GM23338 (cell line): ENCODE measurements at regions not wholly inside any gene's neighbourhood (a gene's known extent, or its start where the extent isn't known, plus 50 kb on each side); places are given as distances from the start of the nearest gene placed in this dataset.

Source experiments
- ATAC-seq: fragments of 200-7000 bp; cut with Tn5 transposase; 3 replicates; pipeline ENCODE4 v1.9.1; 2020
- DNase-seq: peaks from one replicate; pipeline ENCODE4 v3.0.0-alpha.2; 2015; ENCODE audit warnings: low spot score
- H2AFZ ChIP-seq: fragments of 200-600 bp; sonication (generic); 2 replicates; pipeline ENCODE4 v1.8.0; 2016; ENCODE audit warnings: antibody characterized with exemption, mild to moderate bottlenecking, moderate library complexity
- H3F3A ChIP-seq: fragments of 200-600 bp; sonication (generic); replicated peaks from 2 replicates; pipeline ENCODE4 v1.8.0; 2017; ENCODE audit warnings: antibody characterized with exemption, mixed run types, low read depth
- H3K27ac ChIP-seq: fragments of 200-600 bp; sonication (generic); 2 replicates; pipeline ENCODE4 v1.6.1; 2016; ENCODE audit warnings: low read depth
- H3K27me3 ChIP-seq: fragments of 200-600 bp; sonication (generic); 2 replicates; pipeline ENCODE4 v1.8.0; 2016; ENCODE audit warnings: mild to moderate bottlenecking, mixed run types, moderate library complexity; ENCODE audit not compliant: insufficient read depth
- H3K36me3 ChIP-seq: fragments of 200-600 bp; sonication (generic); 2 replicates; pipeline ENCODE4 v1.8.0; 2016; ENCODE audit warnings: mild to moderate bottlenecking; ENCODE audit not compliant: insufficient read depth
- H3K4me1 ChIP-seq: fragments of 200-600 bp; sonication (generic); 2 replicates; pipeline ENCODE4 v1.8.0; 2016; ENCODE audit warnings: mild to moderate bottlenecking, moderate library complexity; ENCODE audit not compliant: insufficient read depth
- H3K4me2 ChIP-seq: fragments of 200-600 bp; sonication (generic); 2 replicates; pipeline ENCODE4 v1.7.1; 2017; ENCODE audit warnings: mixed run types
- H3K4me3 ChIP-seq: fragments of 200-600 bp; sonication (generic); 2 replicates; pipeline ENCODE4 v1.6.1; 2016; ENCODE audit warnings: mixed run types
- H3K79me2 ChIP-seq: fragments of 200-600 bp; sonication (generic); replicated peaks from 2 replicates; pipeline ENCODE4 v1.8.0; 2017; ENCODE audit warnings: mild to moderate bottlenecking; ENCODE audit not compliant: insufficient read depth
- H3K9me2 ChIP-seq: fragments of 200-600 bp; sonication (generic); 2 replicates; pipeline ENCODE4 v1.8.0; 2017; ENCODE audit not compliant: insufficient read depth
- H4K20me1 ChIP-seq: fragments of 200-600 bp; sonication (generic); replicated peaks from 2 replicates; pipeline ENCODE4 v1.8.0; 2017; ENCODE audit warnings: mild to moderate bottlenecking; ENCODE audit not compliant: insufficient read depth
- H3K27ac Mint-ChIP-seq: 2 replicates; pipeline ENCODE4 v1.8.0; 2020; ENCODE audit warnings: inconsistent platforms, mild to moderate bottlenecking, moderate library complexity, mixed read lengths
- H3K27me3 Mint-ChIP-seq: 3 replicates; pipeline ENCODE4 v1.8.0; 2022; ENCODE audit warnings: low read depth, mild to moderate bottlenecking, moderate library complexity, mixed read lengths, inconsistent platforms; ENCODE audit not compliant: insufficient read depth, poor library complexity
- H3K36me3 Mint-ChIP-seq: 3 replicates; pipeline ENCODE4 v1.8.0; 2021; ENCODE audit warnings: low read depth, mild to moderate bottlenecking, inconsistent platforms, moderate library complexity, mixed read lengths
- H3K4me1 Mint-ChIP-seq: 3 replicates; pipeline ENCODE4 v1.8.0; 2020; ENCODE audit warnings: mild to moderate bottlenecking, inconsistent platforms, mixed read lengths
- H3K4me3 Mint-ChIP-seq: 3 replicates; pipeline ENCODE4 v1.8.0; 2021; ENCODE audit warnings: moderate library complexity, mild to moderate bottlenecking, inconsistent platforms, mixed read lengths
- H3K9me3 Mint-ChIP-seq: 3 replicates; pipeline ENCODE4 v1.8.0; 2020; ENCODE audit warnings: moderate library complexity, mild to moderate bottlenecking, inconsistent platforms, mixed read lengths
- CREB1 ChIP-seq: fragments of 250-450 bp; sonication (Bioruptor Pico); IDR thresholded peaks from 2 replicates; pipeline ENCODE4 v1.5.0; 2020; ENCODE audit warnings: low read depth, mild to moderate bottlenecking, moderate library complexity
- EZH2 ChIP-seq: fragments of 200-600 bp; sonication (generic); IDR thresholded peaks from one replicate; pipeline ENCODE4 v1.8.0; 2017; ENCODE audit warnings: antibody characterized with exemption, mild to moderate bottlenecking, low read depth; ENCODE audit not compliant: unreplicated experiment
- EZH2phosphoT487 ChIP-seq: fragments of 200-600 bp; sonication (generic); IDR thresholded peaks from one replicate; pipeline ENCODE4 v1.8.1; 2018; ENCODE audit warnings: antibody characterized with exemption; ENCODE audit not compliant: unreplicated experiment
- JUNB ChIP-seq: IDR thresholded peaks from one replicate; pipeline ENCODE4 v1.6.1; 2016; ENCODE audit warnings: antibody characterized with exemption; ENCODE audit not compliant: unreplicated experiment
- NANOG ChIP-seq: IDR thresholded peaks from 2 replicates; pipeline ENCODE4 v1.6.1; 2016; ENCODE audit warnings: antibody characterized with exemption, borderline replicate concordance
- POLR2AphosphoS5 ChIP-seq: IDR thresholded peaks from 2 replicates; pipeline ENCODE4 v1.6.1; 2016; ENCODE audit warnings: antibody characterized with exemption, low read depth
- STAT1 ChIP-seq: IDR thresholded peaks from one replicate; pipeline ENCODE4 v1.6.1; 2016; ENCODE audit warnings: antibody characterized with exemption; ENCODE audit not compliant: unreplicated experiment
- ZNF114 ChIP-seq: fragments of 250-450 bp; sonication (Bioruptor Pico); IDR thresholded peaks from 2 replicates; pipeline ENCODE4 v1.5.0; 2020; ENCODE audit warnings: mild to moderate bottlenecking, moderate library complexity
- ZNF331 ChIP-seq: fragments of 250-450 bp; sonication (Bioruptor Pico); IDR thresholded peaks from 2 replicates; pipeline ENCODE4 v1.5.0; 2020; ENCODE audit warnings: low read depth, mild to moderate bottlenecking, moderate library complexity
- TF ChIP-seq, protein P1 (sequence below): IDR thresholded peaks from 2 replicates; pipeline ENCODE4 v1.6.1; 2016; ENCODE audit warnings: antibody characterized with exemption
- TF ChIP-seq, protein P2 (sequence below), 2 experiments: fragments of 200-600 bp in 1 of 2; sonication (generic) in 1 of 2; conservative IDR thresholded peaks; 2 replicates each; pipeline versions ENCODE4 v1.5.1 to v1.6.1; 2016 to 2017; ENCODE audit warnings: antibody characterized with exemption in 2 of 2, low read depth in 2 of 2, mild to moderate bottlenecking in 2 of 2, moderate library complexity in 1 of 2
- TF ChIP-seq, protein P3 (sequence below): IDR thresholded peaks from one replicate; pipeline ENCODE4 v1.6.1; 2018; ENCODE audit warnings: antibody characterized with exemption; ENCODE audit not compliant: unreplicated experiment
- TF ChIP-seq, protein P4 (sequence below): fragments of 250-450 bp; sonication (Bioruptor Pico); IDR thresholded peaks from 2 replicates; pipeline ENCODE4 v1.5.0; 2020; ENCODE audit warnings: mild to moderate bottlenecking, moderate library complexity

DNA sequence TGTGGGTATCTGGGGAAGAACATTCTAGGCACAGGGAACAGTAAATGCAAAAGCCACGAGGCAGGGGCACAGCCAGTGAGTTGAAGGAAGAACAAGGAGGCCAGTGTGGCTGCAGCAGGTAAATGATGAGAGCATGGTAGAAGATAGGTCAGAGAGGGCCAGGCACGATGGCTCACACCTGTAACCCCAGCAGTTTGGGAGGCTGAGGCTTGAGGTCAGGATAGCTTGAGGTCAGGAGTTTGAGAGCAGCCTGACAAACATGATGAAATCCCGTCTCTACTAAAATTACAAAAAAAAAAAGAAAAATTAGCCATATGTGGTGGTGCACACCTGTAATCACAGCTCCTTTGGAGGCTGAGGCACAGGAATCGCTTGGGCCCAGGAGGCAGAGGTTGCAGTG, 86.7 kb upstream of the ESRRB start (continued):
- TF ChIP-seq, protein P1, sequence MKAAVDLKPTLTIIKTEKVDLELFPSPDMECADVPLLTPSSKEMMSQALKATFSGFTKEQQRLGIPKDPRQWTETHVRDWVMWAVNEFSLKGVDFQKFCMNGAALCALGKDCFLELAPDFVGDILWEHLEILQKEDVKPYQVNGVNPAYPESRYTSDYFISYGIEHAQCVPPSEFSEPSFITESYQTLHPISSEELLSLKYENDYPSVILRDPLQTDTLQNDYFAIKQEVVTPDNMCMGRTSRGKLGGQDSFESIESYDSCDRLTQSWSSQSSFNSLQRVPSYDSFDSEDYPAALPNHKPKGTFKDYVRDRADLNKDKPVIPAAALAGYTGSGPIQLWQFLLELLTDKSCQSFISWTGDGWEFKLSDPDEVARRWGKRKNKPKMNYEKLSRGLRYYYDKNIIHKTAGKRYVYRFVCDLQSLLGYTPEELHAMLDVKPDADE, result no peak
- TF ChIP-seq JUNB, result no peak

DNA sequence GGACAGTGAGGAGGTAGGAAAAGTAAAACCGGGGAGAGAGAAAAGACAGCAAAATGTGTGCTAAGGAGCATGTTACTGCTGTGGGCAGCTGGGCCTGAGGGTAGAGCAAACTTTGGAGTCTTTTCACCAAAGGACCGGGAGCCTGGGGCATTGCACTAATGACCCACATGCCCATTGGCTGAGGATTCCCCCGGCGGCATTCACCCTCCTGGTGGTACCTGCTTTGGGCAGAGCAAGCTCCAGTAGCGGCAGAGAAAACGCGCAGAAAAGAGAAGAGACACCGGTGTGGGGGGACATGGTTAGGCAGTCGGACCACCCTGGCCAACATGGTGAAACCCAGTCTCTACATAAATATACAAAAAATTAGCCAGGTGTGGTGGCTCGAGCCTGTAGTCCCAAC, 83.4 kb upstream of the ESRRB start:
- no peak for DNase-seq
- peaks cover 4% of the 10 kb centered on the region for H3K27me3 Mint-ChIP-seq
- H3K27me3 ChIP-seq, result no peaks in the 10 kb centered on the region
- no peak overlapping the region for H3K27ac Mint-ChIP-seq
- no peaks in the 10 kb centered on the region for H3K4me1 Mint-ChIP-seq
- ATAC-seq, result no peak
- no peaks in the 10 kb centered on the region for H3K36me3 ChIP-seq
- no peaks in the 10 kb centered on the region for H3K9me3 Mint-ChIP-seq
- no peak overlapping the region for H3K4me2 ChIP-seq
- no peaks in the 10 kb centered on the region for H3F3A ChIP-seq
- no peaks in the 10 kb centered on the region for H3K79me2 ChIP-seq
- no peaks in the 10 kb centered on the region for H3K4me1 ChIP-seq
- no peak overlapping the region for H3K4me3 Mint-ChIP-seq
- H3K9me2 ChIP-seq, result no peaks in the 10 kb centered on the region
- no peaks in the 10 kb centered on the region for H3K36me3 Mint-ChIP-seq
- no peak overlapping the region for H3K4me3 ChIP-seq
- H2AFZ ChIP-seq, result no peak overlapping the region
- no peaks in the 10 kb centered on the region for H4K20me1 ChIP-seq
- H3K27ac ChIP-seq, result no peak overlapping the region
- TF ChIP-seq NANOG, result no peak
- TF ChIP-seq JUNB, result no peak
- TF ChIP-seq POLR2AphosphoS5, result no peak
- TF ChIP-seq ZNF331 (CRISPR knock-in tag), result no peak
- no peak for TF ChIP-seq EZH2
- TF ChIP-seq, protein P2, sequence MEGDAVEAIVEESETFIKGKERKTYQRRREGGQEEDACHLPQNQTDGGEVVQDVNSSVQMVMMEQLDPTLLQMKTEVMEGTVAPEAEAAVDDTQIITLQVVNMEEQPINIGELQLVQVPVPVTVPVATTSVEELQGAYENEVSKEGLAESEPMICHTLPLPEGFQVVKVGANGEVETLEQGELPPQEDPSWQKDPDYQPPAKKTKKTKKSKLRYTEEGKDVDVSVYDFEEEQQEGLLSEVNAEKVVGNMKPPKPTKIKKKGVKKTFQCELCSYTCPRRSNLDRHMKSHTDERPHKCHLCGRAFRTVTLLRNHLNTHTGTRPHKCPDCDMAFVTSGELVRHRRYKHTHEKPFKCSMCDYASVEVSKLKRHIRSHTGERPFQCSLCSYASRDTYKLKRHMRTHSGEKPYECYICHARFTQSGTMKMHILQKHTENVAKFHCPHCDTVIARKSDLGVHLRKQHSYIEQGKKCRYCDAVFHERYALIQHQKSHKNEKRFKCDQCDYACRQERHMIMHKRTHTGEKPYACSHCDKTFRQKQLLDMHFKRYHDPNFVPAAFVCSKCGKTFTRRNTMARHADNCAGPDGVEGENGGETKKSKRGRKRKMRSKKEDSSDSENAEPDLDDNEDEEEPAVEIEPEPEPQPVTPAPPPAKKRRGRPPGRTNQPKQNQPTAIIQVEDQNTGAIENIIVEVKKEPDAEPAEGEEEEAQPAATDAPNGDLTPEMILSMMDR (conservative IDR thresholded peaks at IDR 0.05; ENCODE audit: low read depth in 2 of 2), result no peak
- TF ChIP-seq, protein P3, sequence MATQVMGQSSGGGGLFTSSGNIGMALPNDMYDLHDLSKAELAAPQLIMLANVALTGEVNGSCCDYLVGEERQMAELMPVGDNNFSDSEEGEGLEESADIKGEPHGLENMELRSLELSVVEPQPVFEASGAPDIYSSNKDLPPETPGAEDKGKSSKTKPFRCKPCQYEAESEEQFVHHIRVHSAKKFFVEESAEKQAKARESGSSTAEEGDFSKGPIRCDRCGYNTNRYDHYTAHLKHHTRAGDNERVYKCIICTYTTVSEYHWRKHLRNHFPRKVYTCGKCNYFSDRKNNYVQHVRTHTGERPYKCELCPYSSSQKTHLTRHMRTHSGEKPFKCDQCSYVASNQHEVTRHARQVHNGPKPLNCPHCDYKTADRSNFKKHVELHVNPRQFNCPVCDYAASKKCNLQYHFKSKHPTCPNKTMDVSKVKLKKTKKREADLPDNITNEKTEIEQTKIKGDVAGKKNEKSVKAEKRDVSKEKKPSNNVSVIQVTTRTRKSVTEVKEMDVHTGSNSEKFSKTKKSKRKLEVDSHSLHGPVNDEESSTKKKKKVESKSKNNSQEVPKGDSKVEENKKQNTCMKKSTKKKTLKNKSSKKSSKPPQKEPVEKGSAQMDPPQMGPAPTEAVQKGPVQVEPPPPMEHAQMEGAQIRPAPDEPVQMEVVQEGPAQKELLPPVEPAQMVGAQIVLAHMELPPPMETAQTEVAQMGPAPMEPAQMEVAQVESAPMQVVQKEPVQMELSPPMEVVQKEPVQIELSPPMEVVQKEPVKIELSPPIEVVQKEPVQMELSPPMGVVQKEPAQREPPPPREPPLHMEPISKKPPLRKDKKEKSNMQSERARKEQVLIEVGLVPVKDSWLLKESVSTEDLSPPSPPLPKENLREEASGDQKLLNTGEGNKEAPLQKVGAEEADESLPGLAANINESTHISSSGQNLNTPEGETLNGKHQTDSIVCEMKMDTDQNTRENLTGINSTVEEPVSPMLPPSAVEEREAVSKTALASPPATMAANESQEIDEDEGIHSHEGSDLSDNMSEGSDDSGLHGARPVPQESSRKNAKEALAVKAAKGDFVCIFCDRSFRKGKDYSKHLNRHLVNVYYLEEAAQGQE, result no peak
- no peak for TF ChIP-seq ZNF114 (CRISPR knock-in tag)
- TF ChIP-seq STAT1, result no peak
- TF ChIP-seq, protein P4, sequence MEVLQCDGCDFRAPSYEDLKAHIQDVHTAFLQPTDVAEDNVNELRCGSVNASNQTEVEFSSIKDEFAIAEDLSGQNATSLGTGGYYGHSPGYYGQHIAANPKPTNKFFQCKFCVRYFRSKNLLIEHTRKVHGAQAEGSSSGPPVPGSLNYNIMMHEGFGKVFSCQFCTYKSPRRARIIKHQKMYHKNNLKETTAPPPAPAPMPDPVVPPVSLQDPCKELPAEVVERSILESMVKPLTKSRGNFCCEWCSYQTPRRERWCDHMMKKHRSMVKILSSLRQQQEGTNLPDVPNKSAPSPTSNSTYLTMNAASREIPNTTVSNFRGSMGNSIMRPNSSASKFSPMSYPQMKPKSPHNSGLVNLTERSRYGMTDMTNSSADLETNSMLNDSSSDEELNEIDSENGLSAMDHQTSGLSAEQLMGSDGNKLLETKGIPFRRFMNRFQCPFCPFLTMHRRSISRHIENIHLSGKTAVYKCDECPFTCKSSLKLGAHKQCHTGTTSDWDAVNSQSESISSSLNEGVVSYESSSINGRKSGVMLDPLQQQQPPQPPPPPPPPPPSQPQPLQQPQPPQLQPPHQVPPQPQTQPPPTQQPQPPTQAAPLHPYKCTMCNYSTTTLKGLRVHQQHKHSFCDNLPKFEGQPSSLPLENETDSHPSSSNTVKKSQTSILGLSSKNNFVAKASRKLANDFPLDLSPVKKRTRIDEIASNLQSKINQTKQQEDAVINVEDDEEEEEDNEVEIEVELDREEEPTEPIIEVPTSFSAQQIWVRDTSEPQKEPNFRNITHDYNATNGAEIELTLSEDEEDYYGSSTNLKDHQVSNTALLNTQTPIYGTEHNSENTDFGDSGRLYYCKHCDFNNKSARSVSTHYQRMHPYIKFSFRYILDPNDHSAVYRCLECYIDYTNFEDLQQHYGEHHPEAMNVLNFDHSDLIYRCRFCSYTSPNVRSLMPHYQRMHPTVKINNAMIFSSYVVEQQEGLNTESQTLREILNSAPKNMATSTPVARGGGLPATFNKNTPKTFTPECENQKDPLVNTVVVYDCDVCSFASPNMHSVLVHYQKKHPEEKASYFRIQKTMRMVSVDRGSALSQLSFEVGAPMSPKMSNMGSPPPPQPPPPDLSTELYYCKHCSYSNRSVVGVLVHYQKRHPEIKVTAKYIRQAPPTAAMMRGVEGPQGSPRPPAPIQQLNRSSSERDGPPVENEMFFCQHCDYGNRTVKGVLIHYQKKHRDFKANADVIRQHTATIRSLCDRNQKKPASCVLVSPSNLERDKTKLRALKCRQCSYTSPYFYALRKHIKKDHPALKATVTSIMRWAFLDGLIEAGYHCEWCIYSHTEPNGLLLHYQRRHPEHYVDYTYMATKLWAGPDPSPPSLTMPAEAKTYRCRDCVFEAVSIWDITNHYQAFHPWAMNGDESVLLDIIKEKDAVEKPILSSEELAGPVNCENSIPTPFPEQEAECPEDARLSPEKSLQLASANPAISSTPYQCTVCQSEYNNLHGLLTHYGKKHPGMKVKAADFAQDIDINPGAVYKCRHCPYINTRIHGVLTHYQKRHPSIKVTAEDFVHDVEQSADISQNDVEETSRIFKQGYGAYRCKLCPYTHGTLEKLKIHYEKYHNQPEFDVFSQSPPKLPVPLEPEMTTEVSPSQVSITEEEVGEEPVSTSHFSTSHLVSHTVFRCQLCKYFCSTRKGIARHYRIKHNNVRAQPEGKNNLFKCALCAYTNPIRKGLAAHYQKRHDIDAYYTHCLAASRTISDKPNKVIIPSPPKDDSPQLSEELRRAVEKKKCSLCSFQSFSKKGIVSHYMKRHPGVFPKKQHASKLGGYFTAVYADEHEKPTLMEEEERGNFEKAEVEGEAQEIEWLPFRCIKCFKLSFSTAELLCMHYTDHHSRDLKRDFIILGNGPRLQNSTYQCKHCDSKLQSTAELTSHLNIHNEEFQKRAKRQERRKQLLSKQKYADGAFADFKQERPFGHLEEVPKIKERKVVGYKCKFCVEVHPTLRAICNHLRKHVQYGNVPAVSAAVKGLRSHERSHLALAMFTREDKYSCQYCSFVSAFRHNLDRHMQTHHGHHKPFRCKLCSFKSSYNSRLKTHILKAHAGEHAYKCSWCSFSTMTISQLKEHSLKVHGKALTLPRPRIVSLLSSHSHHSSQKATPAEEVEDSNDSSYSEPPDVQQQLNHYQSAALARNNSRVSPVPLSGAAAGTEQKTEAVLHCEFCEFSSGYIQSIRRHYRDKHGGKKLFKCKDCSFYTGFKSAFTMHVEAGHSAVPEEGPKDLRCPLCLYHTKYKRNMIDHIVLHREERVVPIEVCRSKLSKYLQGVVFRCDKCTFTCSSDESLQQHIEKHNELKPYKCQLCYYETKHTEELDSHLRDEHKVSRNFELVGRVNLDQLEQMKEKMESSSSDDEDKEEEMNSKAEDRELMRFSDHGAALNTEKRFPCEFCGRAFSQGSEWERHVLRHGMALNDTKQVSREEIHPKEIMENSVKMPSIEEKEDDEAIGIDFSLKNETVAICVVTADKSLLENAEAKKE (CRISPR knock-in tag), result no peak
- no peak for TF ChIP-seq EZH2phosphoT487
- TF ChIP-seq CREB1 (CRISPR knock-in tag), result no peak
